SK-N-SH (cell line): ENCODE measurements at regions not wholly inside any gene's neighbourhood (a gene's known extent, or its start where the extent isn't known, plus 50 kb on each side); places are given as distances from the start of the nearest gene placed in this dataset.

Experiments used
- CTCF ChIP-seq: fragments of 200-600 bp; sonication (generic); IDR thresholded peaks from 2 replicates; pipeline ENCODE4 v1.6.1; 2017; ENCODE audit warnings: antibody characterized with exemption, mild to moderate bottlenecking, moderate library complexity
- ELF1 ChIP-seq: IDR thresholded peaks from 2 replicates; pipeline ENCODE4 v1.4.0; 2012
- EP300 ChIP-seq, 2 experiments: IDR thresholded peaks; 2 replicates each; pipeline versions ENCODE4 v1.4.0 to v1.6.1; 2012; ENCODE audit warnings: borderline replicate concordance in 1 of 2, low read depth in 1 of 2, low read length in 1 of 2
- GABPA ChIP-seq: IDR thresholded peaks from 2 replicates; pipeline ENCODE4 v1.4.0; 2012; ENCODE audit warnings: low read depth, mild to moderate bottlenecking
- JUND ChIP-seq: IDR thresholded peaks from 2 replicates; pipeline ENCODE4 v1.4.0; 2012
- POLR2AphosphoS5 ChIP-seq: IDR thresholded peaks from 2 replicates; pipeline ENCODE4 v1.6.1; 2012; ENCODE audit warnings: low read depth, low read length
- RAD21 ChIP-seq: IDR thresholded peaks from 2 replicates; pipeline ENCODE4 v1.6.1; 2012; ENCODE audit warnings: mild to moderate bottlenecking, low read length
- REST ChIP-seq: IDR thresholded peaks from 2 replicates; pipeline ENCODE4 v1.6.1; 2012; ENCODE audit warnings: mild to moderate bottlenecking, low read depth, low read length, moderate library complexity
- YY1 ChIP-seq: IDR thresholded peaks from 2 replicates; pipeline ENCODE4 v1.4.0; 2012; ENCODE audit warnings: low read depth, mild to moderate bottlenecking
- TF ChIP-seq, protein P1 (sequence below): fragments of 150-350 bp; IDR thresholded peaks from 2 replicates; pipeline ENCODE4 v1.6.1; 2016; ENCODE audit warnings: mild to moderate bottlenecking, low read depth, low read length
- TF ChIP-seq, protein P2 (sequence below): IDR thresholded peaks from 2 replicates; pipeline ENCODE4 v1.4.0; 2012; ENCODE audit warnings: low read depth

- TF ChIP-seq EP300 (IDR thresholded peaks at IDR 0.05; ENCODE audit: borderline replicate concordance in 1 of 2, low read depth in 1 of 2, low read length in 1 of 2), result no peak
- no peak for TF ChIP-seq ELF1
- no peak for TF ChIP-seq CTCF
- no peak for TF ChIP-seq YY1
- TF ChIP-seq POLR2AphosphoS5, result no peak
- TF ChIP-seq, protein P1, sequence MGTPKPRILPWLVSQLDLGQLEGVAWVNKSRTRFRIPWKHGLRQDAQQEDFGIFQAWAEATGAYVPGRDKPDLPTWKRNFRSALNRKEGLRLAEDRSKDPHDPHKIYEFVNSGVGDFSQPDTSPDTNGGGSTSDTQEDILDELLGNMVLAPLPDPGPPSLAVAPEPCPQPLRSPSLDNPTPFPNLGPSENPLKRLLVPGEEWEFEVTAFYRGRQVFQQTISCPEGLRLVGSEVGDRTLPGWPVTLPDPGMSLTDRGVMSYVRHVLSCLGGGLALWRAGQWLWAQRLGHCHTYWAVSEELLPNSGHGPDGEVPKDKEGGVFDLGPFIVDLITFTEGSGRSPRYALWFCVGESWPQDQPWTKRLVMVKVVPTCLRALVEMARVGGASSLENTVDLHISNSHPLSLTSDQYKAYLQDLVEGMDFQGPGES, result no peak
- no peak for TF ChIP-seq REST
- no peak for TF ChIP-seq JUND
- no peak for TF ChIP-seq RAD21
- TF ChIP-seq GABPA, result no peak
- TF ChIP-seq, protein P2, sequence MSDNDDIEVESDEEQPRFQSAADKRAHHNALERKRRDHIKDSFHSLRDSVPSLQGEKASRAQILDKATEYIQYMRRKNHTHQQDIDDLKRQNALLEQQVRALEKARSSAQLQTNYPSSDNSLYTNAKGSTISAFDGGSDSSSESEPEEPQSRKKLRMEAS, result no peak
Measured at GRCh38 chr20:1707588-1708449, 50.2 kb upstream of the SIRPG start.
